ENCODE measurements at regions not wholly inside any gene's neighbourhood (a gene's known extent, or its start where the extent isn't known, plus 50 kb on each side); places are given as distances from the start of the nearest gene placed in this dataset.
"Not testable (repeated sequence)": the region's sequence is repeated elsewhere in the genome, so short reads cannot be mapped to it uniquely, and the experiment has no call there.

- ATAC-seq, result no peak
- Histone ChIP-seq H3K36me3 (ENCODE audit: control insufficient read depth, insufficient read depth, low read length) (no peaks in the 10 kb centered on the region), H3K4me3 (ENCODE audit: low read length) (no peak overlapping the region), H3K4me1 (ENCODE audit: control insufficient read depth, insufficient read depth, low read length) (no peaks in the 10 kb centered on the region), H3K9me3 (ENCODE audit: control insufficient read depth, insufficient read depth, low read length) (no peaks in the 10 kb centered on the region), H3K27me3 (ENCODE audit: control insufficient read depth, insufficient read depth, low read length) (no peaks in the 10 kb centered on the region), H3K27ac (ENCODE audit: low read length) (no peak overlapping the region)
- Mint-ChIP-seq H3K27ac (no peak overlapping the region), H3K36me3 (peaks cover 3% of the 10 kb centered on the region), H3K4me1 (no peaks in the 10 kb centered on the region), H3K27me3 (ENCODE audit: low read depth in 2 of 2) (no peaks in the 10 kb centered on the region), H3K9me3 (peaks cover 13 to 15% of the 10 kb centered on the region in 2 donors), H3K4me3 (no peak overlapping the region)
- intact Hi-C loops (cut with micrococcal nuclease), result no loop called here
- TF ChIP-seq CTCF (IDR thresholded peaks at IDR 0.05), result no peak
- 92% methylated on average over 2 of the region's 3 CpGs for WGBS (ENCODE audit: insufficient coverage)
- no peak for DNase-seq
Measured at GRCh38 chr11:90997241-90997640, 774.4 kb upstream of the CHORDC1 start.

GRCh38 chr11:90972159-90972558 is 749.3 kb upstream of the CHORDC1 start:
- ATAC-seq; H3K9me3 ChIP-seq (ENCODE audit: control insufficient read depth, insufficient read depth, low read length); H3K36me3 ChIP-seq (ENCODE audit: control insufficient read depth, insufficient read depth, low read length); intact Hi-C loops (cut with micrococcal nuclease); H3K4me3 Mint-ChIP-seq; DNase-seq; H3K27me3 ChIP-seq (ENCODE audit: control insufficient read depth, insufficient read depth, low read length); H3K27ac Mint-ChIP-seq; H3K4me1 ChIP-seq (ENCODE audit: control insufficient read depth, insufficient read depth, low read length); H3K4me3 ChIP-seq (ENCODE audit: low read length); H3K27me3 Mint-ChIP-seq (ENCODE audit: low read depth in 2 of 2); H3K27ac ChIP-seq (ENCODE audit: low read length); H3K4me1 Mint-ChIP-seq: not testable (repeated sequence)
- Mint-ChIP-seq H3K9me3 (peaks cover 8 to 17% of the 10 kb centered on the region in 2 donors), H3K36me3 (peaks cover 12% of the 10 kb centered on the region)
- 87% methylated on average over 15 of the region's 22 CpGs for WGBS (ENCODE audit: insufficient coverage)

- no peak overlapping the region for H3K4me3 ChIP-seq (ENCODE audit: low read length)
- Mint-ChIP-seq H3K9me3 (peaks cover 10 to 12% of the 10 kb centered on the region in 2 donors), H3K4me1 (no peaks in the 10 kb centered on the region), H3K36me3 (no peaks in the 10 kb centered on the region), H3K27ac (no peak overlapping the region), H3K4me3 (no peak overlapping the region), H3K27me3 (ENCODE audit: low read depth in 2 of 2) (no peaks in the 10 kb centered on the region)
- no peak for TF ChIP-seq CTCF (IDR thresholded peaks at IDR 0.05)
- no peaks in the 10 kb centered on the region for H3K9me3 ChIP-seq (ENCODE audit: control insufficient read depth, insufficient read depth, low read length)
- DNase-seq (no peak), ATAC-seq (no peak)
- intact Hi-C loops (cut with micrococcal nuclease), result no loop called here
- no peaks in the 10 kb centered on the region for H3K27me3 ChIP-seq (ENCODE audit: control insufficient read depth, insufficient read depth, low read length)
- H3K27ac ChIP-seq (ENCODE audit: low read length), result no peak overlapping the region
- H3K4me1 ChIP-seq (ENCODE audit: control insufficient read depth, insufficient read depth, low read length), result no peaks in the 10 kb centered on the region
- no peaks in the 10 kb centered on the region for H3K36me3 ChIP-seq (ENCODE audit: control insufficient read depth, insufficient read depth, low read length)
Measured at GRCh38 chr11:90947930-90948329, 725.1 kb upstream of the CHORDC1 start.

- intact Hi-C loops (cut with micrococcal nuclease), result no loop called here
- no peaks in the 10 kb centered on the region for H3K27me3 ChIP-seq (ENCODE audit: control insufficient read depth, insufficient read depth, low read length)
- no peak for DNase-seq
- H3K4me1 ChIP-seq (ENCODE audit: control insufficient read depth, insufficient read depth, low read length), result no peaks in the 10 kb centered on the region
- TF ChIP-seq CTCF (IDR thresholded peaks at IDR 0.05), result no peak
- H3K36me3 ChIP-seq (ENCODE audit: control insufficient read depth, insufficient read depth, low read length), result no peaks in the 10 kb centered on the region
- peaks cover 17 to 26% of the 10 kb centered on the region in 2 donors for H3K9me3 Mint-ChIP-seq
- no peak overlapping the region for H3K4me3 Mint-ChIP-seq
- H3K27me3 Mint-ChIP-seq (ENCODE audit: low read depth in 2 of 2), result no peaks in the 10 kb centered on the region
- no peaks in the 10 kb centered on the region for H3K36me3 Mint-ChIP-seq
- no peak overlapping the region for H3K27ac ChIP-seq (ENCODE audit: low read length)
- no peak overlapping the region for H3K4me3 ChIP-seq (ENCODE audit: low read length)
- peaks cover 16% of the 10 kb centered on the region for H3K9me3 ChIP-seq (ENCODE audit: control insufficient read depth, insufficient read depth, low read length)
- H3K27ac Mint-ChIP-seq, result no peak overlapping the region
- 0% methylated on average over 1 of the region's 1 CpG for WGBS (ENCODE audit: insufficient coverage)
- no peaks in the 10 kb centered on the region for H3K4me1 Mint-ChIP-seq
- no peak for ATAC-seq
Measured at GRCh38 chr11:90930252-90930651, 707.4 kb upstream of the CHORDC1 start.

Data from natural killer cell (primary cell).